HG02759 (cell line): ENCODE measurements at regions not wholly inside any gene's neighbourhood (a gene's known extent, or its start where the extent isn't known, plus 50 kb on each side); places are given as distances from the start of the nearest gene placed in this dataset.

Experiments used
- ATAC-seq: cut with Tn5 transposase; IDR thresholded peaks from one replicate; pipeline ENCODE4 v1.9.1; 2021; ENCODE audit warnings: mild to moderate bottlenecking, moderate library complexity; ENCODE audit not compliant: unreplicated experiment

GRCh38 chr2:104033399-104033798 is 820.5 kb upstream of the POU3F3 start:
- ATAC-seq: no peak

- no peak for ATAC-seq
Observed at GRCh38 chr2:104040771-104041170, 813.1 kb upstream of the POU3F3 start.

- ATAC-seq: no peak
Observed at GRCh38 chr2:104041351-104041750, 812.6 kb upstream of the POU3F3 start.

GRCh38 chr2:104043864-104044263 is 810.1 kb upstream of the POU3F3 start:
- no peak for ATAC-seq

- ATAC-seq: no peak
Observed at GRCh38 chr2:104045071-104045470, 808.8 kb upstream of the POU3F3 start.

GRCh38 chr2:104046466-104046865 is 807.4 kb upstream of the POU3F3 start:
- no peak for ATAC-seq

- no peak for ATAC-seq
Observed at GRCh38 chr2:104047516-104047915, 806.4 kb upstream of the POU3F3 start.

- ATAC-seq: no peak
Observed at GRCh38 chr2:104049438-104049837, 804.5 kb upstream of the POU3F3 start.

- ATAC-seq: no peak
Observed at GRCh38 chr2:104049981-104050380, 803.9 kb upstream of the POU3F3 start.

GRCh38 chr2:104050656-104051242 is 803.2 kb upstream of the POU3F3 start:
- no peak for ATAC-seq

GRCh38 chr2:104051766-104052165 is 802.1 kb upstream of the POU3F3 start:
- no peak for ATAC-seq

- no peak for ATAC-seq
Observed at GRCh38 chr2:104052356-104052755, 801.6 kb upstream of the POU3F3 start.

- ATAC-seq: no peak
Observed at GRCh38 chr2:104056451-104056850, 797.5 kb upstream of the POU3F3 start.

- ATAC-seq: no peak
Observed at GRCh38 chr2:104068665-104069064, 785.2 kb upstream of the POU3F3 start.

GRCh38 chr2:104077573-104077972 is 776.3 kb upstream of the POU3F3 start:
- ATAC-seq: no peak

- no peak for ATAC-seq
Observed at GRCh38 chr2:104078431-104079157, 775.3 kb upstream of the POU3F3 start.

- ATAC-seq: no peak
Observed at GRCh38 chr2:104088745-104089144, 765.2 kb upstream of the POU3F3 start.

- ATAC-seq: no peak
Observed at GRCh38 chr2:104090407-104090806, 763.5 kb upstream of the POU3F3 start.

- no peak for ATAC-seq
Observed at GRCh38 chr2:104091894-104092293, 762.0 kb upstream of the POU3F3 start.

- ATAC-seq: no peak
Observed at GRCh38 chr2:104092886-104093285, 761.0 kb upstream of the POU3F3 start.

GRCh38 chr2:104102615-104103014 is 751.3 kb upstream of the POU3F3 start:
- ATAC-seq: no peak

GRCh38 chr2:104109356-104109755 is 744.6 kb upstream of the POU3F3 start:
- ATAC-seq: no peak

- ATAC-seq: no peak
Observed at GRCh38 chr2:104118889-104119288, 735.0 kb upstream of the POU3F3 start.
